Aorta (tissue), 5 donors: ENCODE measurements at regions not wholly inside any gene's neighbourhood (a gene's known extent, or its start where the extent isn't known, plus 50 kb on each side); places are given as distances from the start of the nearest gene placed in this dataset.

ENCODE experiments used
- ATAC-seq: fragments of 200-7000 bp; cut with Tn5 transposase; one replicate; pipeline ENCODE4 v1.9.1; 2022; ENCODE audit warnings: moderate library complexity; ENCODE audit not compliant: low FRiP score
- DNase-seq, 2 donors: peaks; one replicate each; pipeline ENCODE4 v3.0.0-alpha.2; 2020
- H3K27ac ChIP-seq, 2 donors: one replicate each; pipeline ENCODE4 v1.5.1; 2013; ENCODE audit warnings: low read length in 2 of 2, mild to moderate bottlenecking in 2 of 2, moderate library complexity in 2 of 2, control low read depth in 1 of 2, inconsistent platforms in 1 of 2, low read depth in 1 of 2
- H3K27me3 ChIP-seq, 2 donors: one replicate each; pipeline ENCODE4 v1.6.1; 2013; ENCODE audit warnings: control low read depth in 1 of 2, low read length in 1 of 2, mild to moderate bottlenecking in 1 of 2, moderate library complexity in 1 of 2; ENCODE audit not compliant: insufficient read depth in 2 of 2, control insufficient read depth in 1 of 2
- H3K36me3 ChIP-seq, 2 donors: one replicate each; pipeline ENCODE4 v1.6.1; 2013; ENCODE audit warnings: control low read depth in 1 of 2, low read length in 1 of 2, mild to moderate bottlenecking in 1 of 2; ENCODE audit not compliant: insufficient read depth in 2 of 2, control insufficient read depth in 1 of 2
- H3K4me1 ChIP-seq, 2 donors: one replicate each; pipeline ENCODE4 v1.6.1; 2013; ENCODE audit warnings: low read length in 2 of 2, control low read depth in 1 of 2, mild to moderate bottlenecking in 1 of 2, moderate library complexity in 1 of 2; ENCODE audit not compliant: insufficient read depth in 2 of 2, control insufficient read depth in 1 of 2
- H3K4me3 ChIP-seq, 2 donors: one replicate each; pipeline ENCODE4 v1.5.1; 2013; ENCODE audit warnings: low read length in 2 of 2, control low read depth in 1 of 2, mild to moderate bottlenecking in 1 of 2
- H3K9me3 ChIP-seq: one replicate; pipeline ENCODE4 v1.6.1; 2013; ENCODE audit warnings: mild to moderate bottlenecking, low read length; ENCODE audit not compliant: control insufficient read depth
- WGBS, 2 donors: extraction: QIAGEN DNeasy Blood & Tissue Kit; methylation state at CpG; one replicate each; pipeline ENCODE4 v1.1.7; 2013; 5-methylcytosine and 5-hydroxymethylcytosine counted together
- intact Hi-C, 2 donors: fragments of 100-400 bp; cut with DNase I; formaldehyde crosslinking; loops; one replicate each; pipeline versions ENCODE4 v1.14.2 to v1.15.0; 2022
- donor health status: healthy with polysubstance abuse.
- donor health status: Bipolar disorder and iron deficiency.
- donor health status: DM: no; HTN: no; CAD: no.
- donor health status: DM: no; HTN: no; CAD: no.
- donor health status: DM: yes; HTN: yes; CAD: no.

GRCh38 chr2:239587311-239587731 lies 186.5 kb upstream of the HDAC4 start:
- 87 to 90% methylated on average over 16 of the region's 16 CpGs for WGBS, 2 donors
- intact Hi-C loops = no loop called here
- Histone ChIP-seq H3K9me3 (no peaks in the 10 kb centered on the region), H3K27ac (no peak overlapping the region), H3K4me1 (no peaks in the 10 kb centered on the region), H3K4me3 (no peak overlapping the region), H3K36me3 (no peaks in the 10 kb centered on the region), H3K27me3 (no peaks in the 10 kb centered on the region)
- DNase-seq = peak; percentile 37 to 70
- peak; percentile 23 for ATAC-seq

- no peaks in the 10 kb centered on the region for H3K9me3 ChIP-seq
- no peak for ATAC-seq
- no peak overlapping the region for H3K27ac ChIP-seq
- H3K4me3 ChIP-seq = no peak overlapping the region
- peak; percentile 32 to 63 for DNase-seq
- 72 to 77% methylated on average over 22 of the region's 22 CpGs for whole genome bisulfite sequencing, 2 donors
- H3K36me3 ChIP-seq = no peaks in the 10 kb centered on the region
- H3K4me1 ChIP-seq = no peaks in the 10 kb centered on the region
- H3K27me3 ChIP-seq = no peaks in the 10 kb centered on the region
- intact Hi-C loops = no loop called here
Observed at GRCh38 chr2:239586651-239587310, 186.0 kb upstream of the HDAC4 start.

DNA sequence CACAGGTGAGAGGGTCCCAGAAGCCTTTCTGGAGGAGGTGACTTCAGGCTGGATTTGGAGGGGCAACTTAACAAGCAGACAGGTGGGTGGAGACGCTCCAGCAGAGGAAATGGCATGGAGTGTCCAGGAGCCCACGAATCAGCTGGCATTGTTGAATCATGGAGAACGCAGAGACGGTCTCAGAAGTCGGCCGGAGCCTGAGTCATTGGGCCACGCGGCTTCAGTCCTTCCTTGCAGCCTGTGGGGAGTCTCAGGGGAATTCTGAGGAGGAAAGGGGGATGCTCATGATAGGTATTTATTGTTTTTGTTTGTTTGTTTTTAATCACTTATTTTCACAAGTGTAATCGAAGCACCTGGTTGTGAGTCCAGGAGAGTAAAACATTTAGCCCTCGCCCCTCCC lies 184.6 kb upstream of the HDAC4 start:
- H3K36me3 ChIP-seq = no peaks in the 10 kb centered on the region
- no peaks in the 10 kb centered on the region for H3K4me1 ChIP-seq
- ATAC-seq (no peak), DNase-seq (peak; percentile 29 to 32)
- 60 to 69% methylated on average over 10 of the region's 10 CpGs for WGBS, 2 donors
- intact Hi-C loops = no loop called here
- H3K27ac ChIP-seq = no peak overlapping the region
- H3K9me3 ChIP-seq = no peaks in the 10 kb centered on the region
- no peaks in the 10 kb centered on the region for H3K27me3 ChIP-seq
- H3K4me3 ChIP-seq = no peak overlapping the region

- H3K27me3 ChIP-seq = no peaks in the 10 kb centered on the region
- no peak for ATAC-seq
- intact Hi-C loops = no loop called here
- H3K9me3 ChIP-seq = no peaks in the 10 kb centered on the region
- peak in 1 of 2 donors; percentile 35 for DNase-seq
- H3K4me3 ChIP-seq = no peak overlapping the region
- WGBS, 2 donors = 74 to 75% methylated on average over 3 of the region's 3 CpGs
- no peaks in the 10 kb centered on the region for H3K36me3 ChIP-seq
- no peaks in the 10 kb centered on the region for H3K4me1 ChIP-seq
- no peak overlapping the region for H3K27ac ChIP-seq
Observed at GRCh38 chr2:239584986-239585385, 184.2 kb upstream of the HDAC4 start.

DNA sequence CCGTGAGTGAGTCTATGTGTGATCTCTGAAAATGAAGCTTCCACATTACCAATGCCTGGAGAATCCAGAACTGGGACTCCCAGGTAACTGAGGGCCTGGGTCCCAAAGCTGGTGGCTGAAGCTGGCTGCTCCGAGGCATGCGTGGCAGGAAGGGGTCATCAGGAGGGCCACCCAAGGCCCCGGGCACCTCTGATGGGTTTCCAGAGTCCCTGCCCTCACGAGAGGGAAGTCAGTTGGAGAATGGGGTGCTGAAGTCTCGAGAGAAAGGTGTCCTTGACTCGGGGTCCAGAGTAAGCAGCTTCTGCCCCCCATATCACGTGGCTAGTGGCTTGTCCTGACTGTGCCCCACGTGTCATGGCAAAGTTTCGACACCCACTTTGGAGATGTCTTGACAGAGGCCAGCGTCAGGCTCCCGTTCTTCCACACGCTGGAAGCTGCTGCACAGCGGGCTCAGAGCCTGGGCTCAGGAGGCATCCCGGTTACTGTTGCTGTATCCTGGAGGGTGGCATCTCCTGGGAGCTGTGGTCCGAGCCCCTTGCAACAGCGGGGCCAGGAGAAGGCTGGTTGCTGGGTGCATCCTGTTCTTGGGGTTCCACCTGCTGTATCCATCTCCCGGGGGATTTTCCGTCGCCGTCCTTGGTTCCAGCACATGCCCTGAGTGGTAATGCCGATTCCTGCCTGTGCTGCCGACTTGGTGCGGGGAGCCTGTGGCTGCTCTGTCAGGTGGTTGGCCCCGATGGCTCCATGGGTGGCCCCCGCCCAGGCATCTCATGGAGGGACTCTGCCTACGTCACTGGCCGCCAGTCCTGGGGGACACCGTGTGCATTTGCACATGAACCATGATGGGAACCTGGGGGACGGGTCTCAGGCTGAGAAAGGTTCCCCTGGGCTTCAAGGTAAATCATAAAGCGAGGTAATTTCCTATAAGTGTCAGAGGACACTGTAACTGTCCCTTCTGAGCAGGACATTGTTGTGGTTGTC lies 183.3 kb upstream of the HDAC4 start:
- DNase-seq = peak; percentile 38 to 64
- Histone ChIP-seq H3K4me3 (no peak overlapping the region), H3K27me3 (no peaks in the 10 kb centered on the region), H3K4me1 (no peaks in the 10 kb centered on the region), H3K36me3 (no peaks in the 10 kb centered on the region), H3K27ac (no peak overlapping the region), H3K9me3 (no peaks in the 10 kb centered on the region)
- intact Hi-C loops = no loop called here
- ATAC-seq = no peak
- WGBS, 2 donors = 90% methylated on average over 31 of the region's 31 CpGs

DNA sequence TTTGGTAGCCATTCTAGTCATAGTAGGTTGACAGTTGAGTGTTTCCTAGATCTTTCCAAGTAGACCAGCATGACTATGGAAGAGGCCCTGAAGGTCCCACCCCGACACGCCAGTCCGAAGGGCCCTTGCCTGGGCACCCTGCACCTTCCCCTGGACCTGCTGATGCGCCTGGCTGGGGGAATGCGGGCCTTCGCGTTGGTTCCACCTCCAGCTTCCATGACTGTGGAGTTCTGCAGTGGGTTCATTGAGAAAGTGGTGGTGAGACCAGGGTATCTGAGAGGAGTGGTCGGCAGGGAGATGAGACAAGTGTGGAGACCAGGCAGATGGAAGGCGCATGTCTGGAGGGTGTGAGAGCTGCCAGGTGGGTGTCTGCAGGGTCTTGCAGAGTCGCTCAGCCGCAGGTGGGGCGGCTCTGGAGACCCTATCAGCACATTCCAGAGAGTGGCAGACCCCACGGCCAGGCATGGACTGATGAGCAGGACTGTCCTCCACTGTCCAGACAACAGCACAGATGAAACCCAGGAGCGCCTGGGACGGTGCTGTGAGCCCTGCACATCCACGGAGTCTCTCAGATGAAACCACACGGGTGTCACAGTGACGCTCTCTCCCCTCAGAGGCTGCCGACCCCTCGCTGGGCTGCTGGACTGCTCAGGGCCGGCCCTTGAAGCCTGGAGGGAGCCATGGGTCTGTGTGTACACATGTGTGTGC lies 182.5 kb upstream of the HDAC4 start:
- no peaks in the 10 kb centered on the region for H3K27me3 ChIP-seq
- 94 to 95% methylated on average over 21 of the region's 21 CpGs for WGBS, 2 donors
- ATAC-seq (no peak), DNase-seq (peak; percentile 28 to 71)
- H3K4me3 ChIP-seq = no peak overlapping the region
- no peak overlapping the region for H3K27ac ChIP-seq
- intact Hi-C loops = no loop called here
- no peaks in the 10 kb centered on the region for H3K36me3 ChIP-seq
- no peaks in the 10 kb centered on the region for H3K9me3 ChIP-seq
- H3K4me1 ChIP-seq = no peaks in the 10 kb centered on the region

DNA sequence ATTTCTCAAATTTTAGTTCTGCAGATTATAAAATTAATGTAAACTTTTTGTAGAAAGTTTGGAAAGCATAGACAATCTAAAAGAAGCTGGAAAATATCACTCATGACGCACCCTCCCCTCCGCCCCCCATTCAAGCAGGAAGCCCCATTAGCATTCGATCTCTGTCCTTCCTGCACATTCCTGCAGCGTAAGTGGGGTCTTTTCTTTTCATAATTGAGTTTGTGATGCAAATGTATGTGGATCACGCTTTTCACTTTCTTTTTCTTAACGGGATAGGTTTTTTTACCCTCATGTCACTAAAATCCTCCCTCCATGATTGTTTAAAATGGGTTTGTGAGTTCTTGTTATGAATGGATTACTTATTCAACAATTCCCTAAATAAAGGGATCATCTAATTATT lies 181.7 kb upstream of the HDAC4 start:
- Histone ChIP-seq H3K9me3 (no peaks in the 10 kb centered on the region), H3K4me3 (no peak overlapping the region), H3K27me3 (no peaks in the 10 kb centered on the region), H3K36me3 (no peaks in the 10 kb centered on the region), H3K4me1 (no peaks in the 10 kb centered on the region), H3K27ac (no peak overlapping the region)
- DNase-seq = no peak
- intact Hi-C loops = no loop called here
- 87 to 89% methylated on average over 6 of the region's 6 CpGs for WGBS, 2 donors
- no peak for ATAC-seq

GRCh38 chr2:239581352-239581901 lies 180.6 kb upstream of the HDAC4 start:
- 83 to 85% methylated on average over 21 of the region's 21 CpGs for WGBS, 2 donors
- Histone ChIP-seq H3K4me3 (no peak overlapping the region), H3K36me3 (no peaks in the 10 kb centered on the region), H3K4me1 (no peaks in the 10 kb centered on the region), H3K27ac (no peak overlapping the region), H3K9me3 (no peaks in the 10 kb centered on the region), H3K27me3 (no peaks in the 10 kb centered on the region)
- intact Hi-C loops = no loop called here
- DNase-seq (peak; percentile 35 to 58), ATAC-seq (no peak)
